DND-41 (cell line): ENCODE measurements at regions not wholly inside any gene's neighbourhood (a gene's known extent, or its start where the extent isn't known, plus 50 kb on each side); places are given as distances from the start of the nearest gene placed in this dataset.

Source experiments
- CTCF ChIP-seq: IDR thresholded peaks from 2 replicates; pipeline ENCODE4 v1.5.1; 2012; ENCODE audit warnings: borderline replicate concordance, low read length, moderate library complexity, mild to moderate bottlenecking; ENCODE audit not compliant: poor library complexity, severe bottlenecking; ENCODE audit errors: extremely low read depth
- EZH2 ChIP-seq: IDR thresholded peaks from 3 replicates; pipeline ENCODE4 v1.6.1; 2012; ENCODE audit warnings: borderline replicate concordance, low read depth, mild to moderate bottlenecking, moderate library complexity, low read length, inconsistent platforms; ENCODE audit not compliant: severe bottlenecking

DNA sequence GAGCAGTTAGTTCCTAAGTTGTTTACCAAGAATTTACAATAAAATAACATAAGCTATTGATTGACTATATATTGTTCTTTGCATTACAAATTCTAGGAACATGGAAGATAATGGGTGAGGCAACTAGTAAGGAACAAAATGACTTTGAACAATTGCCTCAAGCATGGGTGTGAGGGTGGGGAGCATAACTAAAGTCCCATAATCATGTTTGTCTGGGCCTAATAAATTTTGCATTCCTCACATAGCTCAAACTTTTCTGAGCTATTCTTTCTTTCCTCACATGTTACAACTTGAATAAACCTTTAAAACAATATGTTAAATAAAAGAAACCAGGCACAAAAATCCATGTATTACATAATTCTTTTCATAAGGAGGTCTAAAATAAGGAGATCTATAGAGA lies 1066.1 kb downstream of the NR2F1-AS1 start:
- TF ChIP-seq CTCF (no peak), EZH2 (no peak)
